ENCODE measurements at regions not wholly inside any gene's neighbourhood (a gene's known extent, or its start where the extent isn't known, plus 50 kb on each side); places are given as distances from the start of the nearest gene placed in this dataset.

- no peaks in the 10 kb centered on the region for H4K20me1 ChIP-seq (ENCODE audit: insufficient read depth, poor library complexity, severe bottlenecking)
- TF ChIP-seq EZH2phosphoT487 (IDR thresholded peaks at IDR 0.05; ENCODE audit: low read depth, severe bottlenecking, unreplicated experiment) (no peak), EZH2 (IDR thresholded peaks at IDR 0.05; ENCODE audit: borderline replicate concordance) (no peak), CTCF (IDR thresholded peaks at IDR 0.05; ENCODE audit: poor library complexity) (no peak)
- no peak overlapping the region for H2AFZ ChIP-seq
- 81% methylated on average over 5 of the region's 5 CpGs for WGBS (ENCODE audit: low lambda C conversion rate, missing lambda C conversion rate)
- DNase-seq (ENCODE audit: low spot score) = no peak
- peaks cover 6% of the 10 kb centered on the region for H3K4me1 ChIP-seq (ENCODE audit: insufficient read depth)
- no peak overlapping the region for H3K4me3 ChIP-seq
- no peaks in the 10 kb centered on the region for H3K27me3 ChIP-seq
- no peak overlapping the region for H3K27ac ChIP-seq
- no peaks in the 10 kb centered on the region for H3K9me3 ChIP-seq (ENCODE audit: low read depth)
- H3K36me3 ChIP-seq (replicated peaks; ENCODE audit: insufficient read depth, low read depth) = no peaks in the 10 kb centered on the region
- H3K9me2 ChIP-seq (replicated peaks; ENCODE audit: insufficient read depth) = no peaks in the 10 kb centered on the region
- no peak overlapping the region for H3K4me2 ChIP-seq
- no peaks in the 10 kb centered on the region for H3K79me2 ChIP-seq
Observed at GRCh38 chr6:106728296-106728870, 99.0 kb downstream of the QRSL1 start.

- Histone ChIP-seq H3K27ac (no peak overlapping the region), H3K9me2 (replicated peaks; ENCODE audit: insufficient read depth) (no peaks in the 10 kb centered on the region), H3K4me3 (no peak overlapping the region), H3K27me3 (no peaks in the 10 kb centered on the region), H3K4me2 (no peak overlapping the region), H3K79me2 (no peaks in the 10 kb centered on the region), H3K4me1 (ENCODE audit: insufficient read depth) (peaks cover 6% of the 10 kb centered on the region), H3K36me3 (replicated peaks; ENCODE audit: insufficient read depth, low read depth) (no peaks in the 10 kb centered on the region), H4K20me1 (ENCODE audit: insufficient read depth, poor library complexity, severe bottlenecking) (no peaks in the 10 kb centered on the region), H2AFZ (no peak overlapping the region), H3K9me3 (ENCODE audit: low read depth) (no peaks in the 10 kb centered on the region)
- WGBS (ENCODE audit: low lambda C conversion rate, missing lambda C conversion rate) = 60% methylated on average over 3 of the region's 3 CpGs
- DNase-seq (ENCODE audit: low spot score) = no peak
- TF ChIP-seq CTCF (IDR thresholded peaks at IDR 0.05; ENCODE audit: poor library complexity) (no peak), EZH2phosphoT487 (IDR thresholded peaks at IDR 0.05; ENCODE audit: low read depth, severe bottlenecking, unreplicated experiment) (no peak), EZH2 (IDR thresholded peaks at IDR 0.05; ENCODE audit: borderline replicate concordance) (no peak)
Observed at GRCh38 chr6:106727480-106728149, 98.2 kb downstream of the QRSL1 start.

GRCh38 chr6:106724848-106725247 is 95.5 kb downstream of the QRSL1 start:
- DNase-seq (ENCODE audit: low spot score) = no peak
- Histone ChIP-seq H3K4me3 (no peak overlapping the region), H3K36me3 (replicated peaks; ENCODE audit: insufficient read depth, low read depth) (no peaks in the 10 kb centered on the region), H4K20me1 (ENCODE audit: insufficient read depth, poor library complexity, severe bottlenecking) (no peaks in the 10 kb centered on the region), H3K27me3 (no peaks in the 10 kb centered on the region), H3K4me1 (ENCODE audit: insufficient read depth) (peaks cover 7% of the 10 kb centered on the region), H3K79me2 (no peaks in the 10 kb centered on the region), H3K9me3 (ENCODE audit: low read depth) (no peaks in the 10 kb centered on the region), H3K4me2 (no peak overlapping the region), H2AFZ (no peak overlapping the region), H3K9me2 (replicated peaks; ENCODE audit: insufficient read depth) (no peaks in the 10 kb centered on the region), H3K27ac (peak overlapping the region; percentile 9)
- TF ChIP-seq EZH2 (IDR thresholded peaks at IDR 0.05; ENCODE audit: borderline replicate concordance) = no peak
- no peak for TF ChIP-seq CTCF (IDR thresholded peaks at IDR 0.05; ENCODE audit: poor library complexity)
- TF ChIP-seq EZH2phosphoT487 (IDR thresholded peaks at IDR 0.05; ENCODE audit: low read depth, severe bottlenecking, unreplicated experiment) = no peak
- 84% methylated on average over 2 of the region's 2 CpGs for WGBS (ENCODE audit: low lambda C conversion rate, missing lambda C conversion rate)
